ENCODE measurements at regions not wholly inside any gene's neighbourhood (a gene's known extent, or its start where the extent isn't known, plus 50 kb on each side); places are given as distances from the start of the nearest gene placed in this dataset.
"Not testable (repeated sequence)": the region's sequence is repeated elsewhere in the genome, so short reads cannot be mapped to it uniquely, and the experiment has no call there.

DNA sequence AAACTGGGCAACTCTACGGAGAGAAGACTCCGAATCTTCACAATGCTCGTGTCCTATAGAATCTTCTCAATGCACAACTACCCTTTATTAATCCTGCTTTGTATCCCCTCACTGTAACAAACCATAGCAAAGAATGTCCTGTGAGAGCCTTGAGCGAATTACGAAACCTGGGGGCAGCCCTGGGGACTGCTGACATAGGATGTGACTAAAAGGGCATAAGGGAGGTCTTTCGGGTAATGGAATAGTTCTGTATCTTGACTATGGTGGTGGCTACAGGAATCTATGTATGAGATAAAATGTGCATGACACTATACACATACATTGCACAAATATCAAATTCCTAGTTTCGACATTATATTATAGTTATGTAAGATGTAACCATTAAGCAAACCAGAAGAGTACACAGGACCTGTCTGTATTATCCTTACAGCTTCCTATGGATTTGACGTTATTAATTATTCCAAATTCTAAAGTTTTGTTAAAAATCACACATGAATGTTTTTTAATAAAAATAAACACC lies 162.5 kb upstream of the KCTD7 start:
- no peak overlapping the region for H3K4ac ChIP-seq (ENCODE audit: low read length)
- H3K4me3 ChIP-seq (ENCODE audit: low read length in 2 of 2), result no peak overlapping the region
- H3K27me3 ChIP-seq (ENCODE audit: control insufficient read depth in 3 of 3, insufficient read depth in 3 of 3, low read depth in 1 of 3, low read length in 3 of 3), result no peaks in the 10 kb centered on the region
- no peak overlapping the region for H3K9ac ChIP-seq (ENCODE audit: low read depth, low read length, poor library complexity)
- H3K4me2 ChIP-seq (ENCODE audit: insufficient read depth, low read length, poor library complexity, severe bottlenecking), result no peak overlapping the region
- no CpG with 5 or more reads among the region's 8 CpGs for WGBS, 2 donors (ENCODE audit: extremely low coverage in 2 of 2, insufficient read length in 2 of 2, insufficient replicate concordance in 1 of 2)
- H3K36me3 ChIP-seq (replicated peaks in 1 of 2; ENCODE audit: control insufficient read depth in 2 of 2, insufficient read depth in 2 of 2, low read length in 2 of 2), result no peaks in the 10 kb centered on the region
- H3K27ac ChIP-seq (replicated peaks; ENCODE audit: low read length), result no peak overlapping the region
- no peak overlapping the region for H4K8ac ChIP-seq (ENCODE audit: low read depth, low read length)
- DNase-seq (ENCODE audit: low spot score), result no peak
- H2BK120ac ChIP-seq (ENCODE audit: low read depth, low read length), result no peak overlapping the region
- H3K23ac ChIP-seq (ENCODE audit: low read depth, low read length, poor library complexity), result no peak overlapping the region
- H4K91ac ChIP-seq (ENCODE audit: low read depth, low read length, poor library complexity), result no peak overlapping the region
- no peak overlapping the region for H2AFZ ChIP-seq (ENCODE audit: low read length)
- H3K4me1 ChIP-seq (ENCODE audit: control insufficient read depth in 2 of 2, insufficient read depth in 1 of 2, low read depth in 1 of 2, low read length in 2 of 2), result no peaks in the 10 kb centered on the region
- H2BK15ac ChIP-seq (ENCODE audit: low read length), result no peak overlapping the region
- no peaks in the 10 kb centered on the region for H3K79me1 ChIP-seq (ENCODE audit: low read depth, low read length)
- no peak overlapping the region for H3K14ac ChIP-seq (ENCODE audit: low read length)
- H2AK5ac ChIP-seq (ENCODE audit: low read depth, low read length), result no peak overlapping the region
- H3K18ac ChIP-seq (ENCODE audit: low read length), result no peak overlapping the region
- H3K9me3 ChIP-seq (replicated peaks in 1 of 2; ENCODE audit: control insufficient read depth in 2 of 2, insufficient read depth in 1 of 2, low read depth in 1 of 2, low read length in 2 of 2), result peaks cover 0 to 3% of the 10 kb centered on the region in 2 donors
- no peak overlapping the region for H2BK5ac ChIP-seq (ENCODE audit: low read length)
- no peak overlapping the region for H2BK12ac ChIP-seq (ENCODE audit: low read length)

GRCh38 chr7:66467887-66468286 lies 160.8 kb upstream of the KCTD7 start:
- Histone ChIP-seq H3K18ac (ENCODE audit: low read length) (no peak overlapping the region), H3K4me3 (ENCODE audit: low read length in 2 of 2) (no peak overlapping the region), H2BK12ac (ENCODE audit: low read length) (no peak overlapping the region), H3K36me3 (replicated peaks in 1 of 2; ENCODE audit: control insufficient read depth in 2 of 2, insufficient read depth in 2 of 2, low read length in 2 of 2) (no peaks in the 10 kb centered on the region), H3K9ac (ENCODE audit: low read depth, low read length, poor library complexity) (no peak overlapping the region), H4K91ac (ENCODE audit: low read depth, low read length, poor library complexity) (no peak overlapping the region), H3K4me1 (ENCODE audit: control insufficient read depth in 2 of 2, insufficient read depth in 1 of 2, low read depth in 1 of 2, low read length in 2 of 2) (no peaks in the 10 kb centered on the region), H3K79me1 (ENCODE audit: low read depth, low read length) (no peaks in the 10 kb centered on the region), H3K27ac (replicated peaks; ENCODE audit: low read length) (no peak overlapping the region), H3K9me3 (replicated peaks in 1 of 2; ENCODE audit: control insufficient read depth in 2 of 2, insufficient read depth in 1 of 2, low read depth in 1 of 2, low read length in 2 of 2) (no peaks in the 10 kb centered on the region), H4K8ac (ENCODE audit: low read depth, low read length) (no peak overlapping the region), H3K4ac (ENCODE audit: low read length) (no peak overlapping the region), H2BK5ac (ENCODE audit: low read length) (no peak overlapping the region), H3K14ac (ENCODE audit: low read length) (no peak overlapping the region), H3K27me3 (ENCODE audit: control insufficient read depth in 3 of 3, insufficient read depth in 3 of 3, low read depth in 1 of 3, low read length in 3 of 3) (no peaks in the 10 kb centered on the region), H2BK120ac (ENCODE audit: low read depth, low read length) (no peak overlapping the region), H2BK15ac (ENCODE audit: low read length) (no peak overlapping the region), H3K4me2 (ENCODE audit: insufficient read depth, low read length, poor library complexity, severe bottlenecking) (no peak overlapping the region), H2AK5ac (ENCODE audit: low read depth, low read length) (no peak overlapping the region), H2AFZ (ENCODE audit: low read length) (no peak overlapping the region), H3K23ac (ENCODE audit: low read depth, low read length, poor library complexity) (no peak overlapping the region)
- WGBS, 2 donors (ENCODE audit: extremely low coverage in 2 of 2, insufficient read length in 2 of 2, insufficient replicate concordance in 1 of 2), result no CpG with 5 or more reads among the region's 2 CpGs
- no peak for DNase-seq (ENCODE audit: low spot score)

GRCh38 chr7:66473064-66473463 lies 155.6 kb upstream of the KCTD7 start:
- not testable (repeated sequence) for H2BK120ac ChIP-seq (ENCODE audit: low read depth, low read length); H2BK5ac ChIP-seq (ENCODE audit: low read length); H4K91ac ChIP-seq (ENCODE audit: low read depth, low read length, poor library complexity); H3K4ac ChIP-seq (ENCODE audit: low read length); H2AFZ ChIP-seq (ENCODE audit: low read length); H3K4me3 ChIP-seq (ENCODE audit: low read length in 2 of 2); H3K9me3 ChIP-seq (replicated peaks in 1 of 2; ENCODE audit: control insufficient read depth in 2 of 2, insufficient read depth in 1 of 2, low read depth in 1 of 2, low read length in 2 of 2); H3K23ac ChIP-seq (ENCODE audit: low read depth, low read length, poor library complexity); H3K27ac ChIP-seq (replicated peaks; ENCODE audit: low read length); H3K4me1 ChIP-seq (ENCODE audit: control insufficient read depth in 2 of 2, insufficient read depth in 1 of 2, low read depth in 1 of 2, low read length in 2 of 2); H3K4me2 ChIP-seq (ENCODE audit: insufficient read depth, low read length, poor library complexity, severe bottlenecking); H3K18ac ChIP-seq (ENCODE audit: low read length); H2BK12ac ChIP-seq (ENCODE audit: low read length); H3K27me3 ChIP-seq (ENCODE audit: control insufficient read depth in 3 of 3, insufficient read depth in 3 of 3, low read depth in 1 of 3, low read length in 3 of 3); H3K14ac ChIP-seq (ENCODE audit: low read length); DNase-seq (ENCODE audit: low spot score); H3K9ac ChIP-seq (ENCODE audit: low read depth, low read length, poor library complexity); H4K8ac ChIP-seq (ENCODE audit: low read depth, low read length); H3K79me1 ChIP-seq (ENCODE audit: low read depth, low read length); H2BK15ac ChIP-seq (ENCODE audit: low read length); H2AK5ac ChIP-seq (ENCODE audit: low read depth, low read length)
- no CpG with 5 or more reads among the region's 3 CpGs for WGBS, 2 donors (ENCODE audit: extremely low coverage in 2 of 2, insufficient read length in 2 of 2, insufficient replicate concordance in 1 of 2)
- H3K36me3 ChIP-seq (replicated peaks in 1 of 2; ENCODE audit: control insufficient read depth in 2 of 2, insufficient read depth in 2 of 2, low read length in 2 of 2), result peaks cover 0 to 35% of the 10 kb centered on the region in 2 donors

DNA sequence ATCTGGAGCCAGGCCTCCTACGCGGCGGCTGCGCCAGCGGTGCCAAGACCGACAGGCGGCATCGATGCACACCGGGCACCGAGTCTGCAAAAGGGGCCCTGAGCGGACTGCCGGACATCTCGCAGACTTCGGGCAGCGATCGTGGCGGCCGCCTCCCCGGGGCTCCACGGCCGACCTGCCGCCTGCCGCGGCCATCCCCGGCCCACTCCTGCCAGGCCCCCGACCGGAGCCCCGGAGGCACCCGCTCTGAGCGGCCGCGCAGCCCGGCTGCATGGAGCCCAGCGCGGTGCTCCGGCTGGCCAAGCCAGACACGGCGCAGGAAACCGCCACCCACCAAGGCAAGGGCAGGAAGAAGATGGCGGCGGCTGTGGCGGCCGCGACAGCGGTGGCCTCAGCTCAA lies 154.2 kb upstream of the KCTD7 start:
- no peaks in the 10 kb centered on the region for H3K79me1 ChIP-seq (ENCODE audit: low read depth, low read length)
- no peak overlapping the region for H3K4me3 ChIP-seq (ENCODE audit: low read length in 2 of 2)
- no peak overlapping the region for H2BK5ac ChIP-seq (ENCODE audit: low read length)
- no peaks in the 10 kb centered on the region for H3K9me3 ChIP-seq (replicated peaks in 1 of 2; ENCODE audit: control insufficient read depth in 2 of 2, insufficient read depth in 1 of 2, low read depth in 1 of 2, low read length in 2 of 2)
- H2BK12ac ChIP-seq (ENCODE audit: low read length), result no peak overlapping the region
- H3K4me1 ChIP-seq (ENCODE audit: control insufficient read depth in 2 of 2, insufficient read depth in 1 of 2, low read depth in 1 of 2, low read length in 2 of 2), result no peaks in the 10 kb centered on the region
- H2AK5ac ChIP-seq (ENCODE audit: low read depth, low read length), result no peak overlapping the region
- H4K91ac ChIP-seq (ENCODE audit: low read depth, low read length, poor library complexity), result no peak overlapping the region
- H2BK120ac ChIP-seq (ENCODE audit: low read depth, low read length), result no peak overlapping the region
- no peak for DNase-seq (ENCODE audit: low spot score)
- peaks cover 0 to 44% of the 10 kb centered on the region in 2 donors for H3K36me3 ChIP-seq (replicated peaks in 1 of 2; ENCODE audit: control insufficient read depth in 2 of 2, insufficient read depth in 2 of 2, low read length in 2 of 2)
- no CpG with 5 or more reads among the region's 45 CpGs for WGBS, 2 donors (ENCODE audit: extremely low coverage in 2 of 2, insufficient read length in 2 of 2, insufficient replicate concordance in 1 of 2)
- H2BK15ac ChIP-seq (ENCODE audit: low read length), result no peak overlapping the region
- no peak overlapping the region for H2AFZ ChIP-seq (ENCODE audit: low read length)
- no peak overlapping the region for H3K18ac ChIP-seq (ENCODE audit: low read length)
- H3K4ac ChIP-seq (ENCODE audit: low read length), result no peak overlapping the region
- no peak overlapping the region for H3K23ac ChIP-seq (ENCODE audit: low read depth, low read length, poor library complexity)
- no peak overlapping the region for H3K9ac ChIP-seq (ENCODE audit: low read depth, low read length, poor library complexity)
- H3K14ac ChIP-seq (ENCODE audit: low read length), result no peak overlapping the region
- H4K8ac ChIP-seq (ENCODE audit: low read depth, low read length), result no peak overlapping the region
- H3K27ac ChIP-seq (replicated peaks; ENCODE audit: low read length), result no peak overlapping the region
- no peaks in the 10 kb centered on the region for H3K27me3 ChIP-seq (ENCODE audit: control insufficient read depth in 3 of 3, insufficient read depth in 3 of 3, low read depth in 1 of 3, low read length in 3 of 3)
- H3K4me2 ChIP-seq (ENCODE audit: insufficient read depth, low read length, poor library complexity, severe bottlenecking), result no peak overlapping the region
